ENCODE measurements at regions not wholly inside any gene's neighbourhood (a gene's known extent, or its start where the extent isn't known, plus 50 kb on each side); places are given as distances from the start of the nearest gene placed in this dataset.
A peak's percentile ranks its signal among the peaks of the same experiment; 100 is the strongest.

- H3K4me3 ChIP-seq, result no peak overlapping the region
- no peaks in the 10 kb centered on the region for H3K9me3 ChIP-seq (ENCODE audit: low read depth)
- peaks cover 69% of the 10 kb centered on the region for H3K27me3 ChIP-seq
- H3K27ac ChIP-seq, result no peak overlapping the region
- TF ChIP-seq CTCF (IDR thresholded peaks at IDR 0.05; ENCODE audit: low read depth, low read length), result no peak
- H3K36me3 ChIP-seq, result no peaks in the 10 kb centered on the region
- DNase-seq (ENCODE audit: low read depth in 1 of 2, low spot score in 1 of 2), result peak in 1 of 2 donors; percentile 31
- H3K4me1 ChIP-seq (ENCODE audit: low read depth), result peaks cover 6% of the 10 kb centered on the region
These were observed 86.3 kb upstream of the LGALSL start for GRCh38 chr2:64367444-64368232.

- H3K27me3 ChIP-seq, result peaks cover 70% of the 10 kb centered on the region
- TF ChIP-seq CTCF (IDR thresholded peaks at IDR 0.05; ENCODE audit: low read depth, low read length), result no peak
- peaks cover 6% of the 10 kb centered on the region for H3K4me1 ChIP-seq (ENCODE audit: low read depth)
- H3K4me3 ChIP-seq, result no peak overlapping the region
- H3K27ac ChIP-seq, result no peak overlapping the region
- H3K36me3 ChIP-seq, result no peaks in the 10 kb centered on the region
- no peaks in the 10 kb centered on the region for H3K9me3 ChIP-seq (ENCODE audit: low read depth)
- no peak for DNase-seq (ENCODE audit: low read depth in 1 of 2, low spot score in 1 of 2)
These were observed 84.3 kb upstream of the LGALSL start for GRCh38 chr2:64369706-64370105.

- Histone ChIP-seq H3K36me3 (no peaks in the 10 kb centered on the region), H3K4me3 (no peak overlapping the region), H3K27ac (no peak overlapping the region), H3K9me3 (ENCODE audit: low read depth) (no peaks in the 10 kb centered on the region), H3K4me1 (ENCODE audit: low read depth) (peaks cover 6% of the 10 kb centered on the region), H3K27me3 (peaks cover 67% of the 10 kb centered on the region)
- TF ChIP-seq CTCF (IDR thresholded peaks at IDR 0.05; ENCODE audit: low read depth, low read length), result no peak
- DNase-seq (ENCODE audit: low read depth in 1 of 2, low spot score in 1 of 2), result no peak
These were observed 82.2 kb upstream of the LGALSL start for GRCh38 chr2:64371727-64372126.

- H3K4me3 ChIP-seq, result no peak overlapping the region
- TF ChIP-seq CTCF (IDR thresholded peaks at IDR 0.05; ENCODE audit: low read depth, low read length), result no peak
- H3K27ac ChIP-seq, result no peak overlapping the region
- no peaks in the 10 kb centered on the region for H3K36me3 ChIP-seq
- no peak for DNase-seq (ENCODE audit: low read depth in 1 of 2, low spot score in 1 of 2)
- H3K4me1 ChIP-seq (ENCODE audit: low read depth), result no peaks in the 10 kb centered on the region
- H3K27me3 ChIP-seq, result peaks cover 74% of the 10 kb centered on the region
- H3K9me3 ChIP-seq (ENCODE audit: low read depth), result no peaks in the 10 kb centered on the region
These were observed 79.3 kb upstream of the LGALSL start for GRCh38 chr2:64374686-64375085.

GRCh38 chr2:64376926-64377325 lies 77.0 kb upstream of the LGALSL start:
- H3K27me3 ChIP-seq, result peaks cover 74% of the 10 kb centered on the region
- TF ChIP-seq CTCF (IDR thresholded peaks at IDR 0.05; ENCODE audit: low read depth, low read length), result no peak
- H3K27ac ChIP-seq, result no peak overlapping the region
- no peaks in the 10 kb centered on the region for H3K36me3 ChIP-seq
- H3K9me3 ChIP-seq (ENCODE audit: low read depth), result no peaks in the 10 kb centered on the region
- no peak overlapping the region for H3K4me3 ChIP-seq
- H3K4me1 ChIP-seq (ENCODE audit: low read depth), result no peaks in the 10 kb centered on the region
- no peak for DNase-seq (ENCODE audit: low read depth in 1 of 2, low spot score in 1 of 2)
